GM10248 (cell line): ENCODE measurements at regions not wholly inside any gene's neighbourhood (a gene's known extent, or its start where the extent isn't known, plus 50 kb on each side); places are given as distances from the start of the nearest gene placed in this dataset.

Source experiments
- CTCF ChIA-PET: fragments of 300-600 bp; sonication (Branson Sonifier 250); formaldehyde crosslinking; extraction: SDS; loops from one replicate; lab custom pipeline; 2021; ENCODE audit warnings: antibody characterized with exemption; lab: Yijun Ruan, JAX
- POLR2A ChIA-PET: fragments of 350-650 bp; sonication (Branson Sonifier 250); formaldehyde crosslinking; extraction: SDS; loops from one replicate; lab custom pipeline; 2020; ENCODE audit warnings: antibody characterized with exemption; lab: Yijun Ruan, JAX
- DNase-seq: peaks from one replicate; pipeline ENCODE4 v3.0.0; 2012; ENCODE audit errors: extremely low spot score
- TF ChIP-seq, protein P1 (sequence below): IDR thresholded peaks from 2 replicates; pipeline ENCODE4 v1.5.1; 2012; ENCODE audit warnings: mild to moderate bottlenecking, low read depth; ENCODE audit errors: extremely low read depth, missing control alignments, control extremely low read depth

- CTCF ChIA-PET, result no interaction called here
- TF ChIP-seq, protein P1, sequence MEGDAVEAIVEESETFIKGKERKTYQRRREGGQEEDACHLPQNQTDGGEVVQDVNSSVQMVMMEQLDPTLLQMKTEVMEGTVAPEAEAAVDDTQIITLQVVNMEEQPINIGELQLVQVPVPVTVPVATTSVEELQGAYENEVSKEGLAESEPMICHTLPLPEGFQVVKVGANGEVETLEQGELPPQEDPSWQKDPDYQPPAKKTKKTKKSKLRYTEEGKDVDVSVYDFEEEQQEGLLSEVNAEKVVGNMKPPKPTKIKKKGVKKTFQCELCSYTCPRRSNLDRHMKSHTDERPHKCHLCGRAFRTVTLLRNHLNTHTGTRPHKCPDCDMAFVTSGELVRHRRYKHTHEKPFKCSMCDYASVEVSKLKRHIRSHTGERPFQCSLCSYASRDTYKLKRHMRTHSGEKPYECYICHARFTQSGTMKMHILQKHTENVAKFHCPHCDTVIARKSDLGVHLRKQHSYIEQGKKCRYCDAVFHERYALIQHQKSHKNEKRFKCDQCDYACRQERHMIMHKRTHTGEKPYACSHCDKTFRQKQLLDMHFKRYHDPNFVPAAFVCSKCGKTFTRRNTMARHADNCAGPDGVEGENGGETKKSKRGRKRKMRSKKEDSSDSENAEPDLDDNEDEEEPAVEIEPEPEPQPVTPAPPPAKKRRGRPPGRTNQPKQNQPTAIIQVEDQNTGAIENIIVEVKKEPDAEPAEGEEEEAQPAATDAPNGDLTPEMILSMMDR, result no peak
- no peak for DNase-seq
- POLR2A ChIA-PET, result no interaction called here
These were observed 92.5 kb upstream of the LRP1B start for GRCh38 chr2:142223309-142223708.

GRCh38 chr2:142222715-142223114 is 91.9 kb upstream of the LRP1B start:
- TF ChIP-seq, protein P1, result no peak
- CTCF ChIA-PET, result no interaction called here
- DNase-seq, result no peak
- POLR2A ChIA-PET, result no interaction called here

DNA sequence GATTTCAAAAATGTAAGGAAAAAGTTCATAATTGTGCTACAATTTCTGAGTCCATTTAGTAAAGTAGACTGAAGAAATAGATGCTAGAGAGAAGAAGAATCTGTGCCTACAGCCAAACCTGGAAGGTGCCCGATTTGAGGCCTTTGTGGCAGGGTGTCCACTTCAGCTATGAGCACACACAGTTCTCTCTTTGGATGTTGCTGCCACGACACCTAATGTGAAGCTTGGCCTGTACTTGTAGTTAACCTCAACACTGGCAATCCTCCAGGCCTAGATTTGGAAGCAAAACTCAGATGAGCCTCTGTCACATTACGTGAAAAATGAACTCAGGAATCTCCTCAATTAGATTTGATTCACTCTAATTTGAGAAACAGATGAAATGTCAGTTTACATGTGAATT is 90.1 kb upstream of the LRP1B start:
- TF ChIP-seq, protein P1, result no peak
- ChIA-PET CTCF (no interaction called here), POLR2A (no interaction called here)
- no peak for DNase-seq

DNA sequence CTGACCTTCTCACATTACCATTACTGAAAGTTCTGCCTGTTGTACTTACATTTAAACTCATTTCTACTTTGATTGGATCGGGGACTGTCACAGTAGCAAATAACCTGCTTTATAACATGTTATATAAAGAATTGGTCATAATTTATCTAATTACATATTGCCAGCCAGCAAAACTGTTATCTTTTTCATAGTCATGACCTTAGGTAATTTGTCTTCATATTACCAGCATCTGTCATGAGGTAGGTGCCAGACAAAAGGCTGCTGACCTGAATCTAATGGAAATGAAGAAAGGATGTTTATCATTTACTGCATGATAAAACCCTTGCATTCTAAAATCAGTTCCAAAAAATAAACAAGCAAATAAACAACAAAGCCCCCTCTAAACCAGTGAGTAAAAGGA is 89.4 kb upstream of the LRP1B start:
- ChIA-PET CTCF (no interaction called here), POLR2A (no interaction called here)
- TF ChIP-seq, protein P1, result no peak
- no peak for DNase-seq

- ChIA-PET CTCF (no interaction called here), POLR2A (no interaction called here)
- TF ChIP-seq, protein P1, result no peak
- no peak for DNase-seq
These were observed 87.7 kb upstream of the LRP1B start for GRCh38 chr2:142218471-142218870.

- ChIA-PET POLR2A (no interaction called here), CTCF (no interaction called here)
- TF ChIP-seq, protein P1, result no peak
- DNase-seq, result no peak
These were observed 87.0 kb upstream of the LRP1B start for GRCh38 chr2:142217804-142218203.

GRCh38 chr2:142200062-142200461 is 69.2 kb upstream of the LRP1B start:
- ChIA-PET CTCF (interaction anchor here (1.6 kb wide), 1 partner anchor 15 kb away, joined by 3 read pairs; no protein-coding TSS in a partner anchor), POLR2A (no interaction called here)
- DNase-seq, result no peak
- TF ChIP-seq, protein P1, result no peak
